HEK293 (cell line): ENCODE measurements at regions not wholly inside any gene's neighbourhood (a gene's known extent, or its start where the extent isn't known, plus 50 kb on each side); places are given as distances from the start of the nearest gene placed in this dataset.

ENCODE experiments used
- CTCF ChIA-PET: fragments of 350-600 bp; formaldehyde crosslinking; extraction: SDS; loops from one replicate; lab custom pipeline; 2021; ENCODE audit warnings: antibody characterized with exemption; lab: Yijun Ruan, JAX
- POLR2A ChIA-PET: fragments of 300-600 bp; formaldehyde crosslinking; extraction: SDS; loops from one replicate; lab custom pipeline; 2020; ENCODE audit warnings: antibody characterized with exemption, inconsistent platforms; lab: Yijun Ruan, JAX
- H3K27ac ChIP-seq: fragments of 200-500 bp; sonication (Bioruptor generic); 2 replicates; pipeline ENCODE4 v1.5.1; 2014; ENCODE audit warnings: low read depth, low read length, control low read depth, inconsistent platforms; ENCODE audit errors: extremely low read depth
- H3K36me3 ChIP-seq, 2 experiments: fragments of 200-500 bp in 1 of 2; sonication (Bioruptor generic) in 1 of 2; 1 replicate in 1 of 2; 2 replicates in 1 of 2; pipeline ENCODE4 v1.5.1; 2014 to 2017; ENCODE audit warnings: inconsistent platforms in 2 of 2, low read length in 2 of 2; ENCODE audit not compliant: control insufficient read depth in 2 of 2, insufficient read depth in 1 of 2
- H3K4me1 ChIP-seq: fragments of 200-500 bp; sonication (Bioruptor generic); 2 replicates; pipeline ENCODE4 v1.5.1; 2014; ENCODE audit warnings: mild to moderate bottlenecking, low read length, inconsistent platforms; ENCODE audit not compliant: control insufficient read depth, insufficient read depth
- H3K4me3 ChIP-seq: 2 replicates; pipeline ENCODE4 v1.5.1; 2011; ENCODE audit warnings: low read depth, mild to moderate bottlenecking, control low read depth, low read length, moderate library complexity
- H3K9me3 ChIP-seq: fragments of 200-500 bp; sonication (Bioruptor generic); 2 replicates; pipeline ENCODE4 v1.5.1; 2014; ENCODE audit warnings: low read depth, low read length, inconsistent platforms; ENCODE audit not compliant: control insufficient read depth, insufficient read depth
- BCL11A ChIP-seq: fragments of 450-650 bp; formaldehyde crosslinking; IDR thresholded peaks from 2 replicates; pipeline ENCODE4 v1.5.1; 2016; ENCODE audit warnings: low read depth, missing biosample characterization, missing genetic modification characterization
- EGR2 ChIP-seq: fragments of 450-650 bp; formaldehyde crosslinking; IDR thresholded peaks from 2 replicates; pipeline ENCODE4 v1.5.1; 2016; ENCODE audit warnings: low read depth, missing biosample characterization, missing genetic modification characterization
- GFI1B ChIP-seq: fragments of 450-650 bp; formaldehyde crosslinking; IDR thresholded peaks from 2 replicates; pipeline ENCODE4 v1.5.1; 2016; ENCODE audit warnings: missing biosample characterization, missing genetic modification characterization
- WT1 ChIP-seq: fragments of 450-650 bp; formaldehyde crosslinking; IDR thresholded peaks from 2 replicates; pipeline ENCODE4 v1.5.1; 2016; ENCODE audit warnings: missing biosample characterization, missing genetic modification characterization
- ZBTB48 ChIP-seq: fragments of 450-650 bp; formaldehyde crosslinking; IDR thresholded peaks from 2 replicates; pipeline ENCODE4 v1.5.1; 2016; ENCODE audit warnings: missing biosample characterization, missing genetic modification characterization
- ZFP37 ChIP-seq: fragments of 450-650 bp; formaldehyde crosslinking; IDR thresholded peaks from 2 replicates; pipeline ENCODE4 v1.5.1; 2016; ENCODE audit warnings: missing biosample characterization, missing genetic modification characterization
- ZFP69B ChIP-seq: fragments of 450-650 bp; formaldehyde crosslinking; IDR thresholded peaks from 2 replicates; pipeline ENCODE4 v1.5.1; 2016; ENCODE audit warnings: missing biosample characterization, missing genetic modification characterization
- ZNF175 ChIP-seq: fragments of 450-650 bp; formaldehyde crosslinking; IDR thresholded peaks from 2 replicates; pipeline ENCODE4 v1.5.1; 2016; ENCODE audit warnings: missing biosample characterization, missing genetic modification characterization
- ZNF433 ChIP-seq: fragments of 450-650 bp; formaldehyde crosslinking; IDR thresholded peaks from 2 replicates; pipeline ENCODE4 v1.5.1; 2016; ENCODE audit warnings: missing biosample characterization, missing genetic modification characterization, low read depth
- ZNF514 ChIP-seq: fragments of 450-650 bp; formaldehyde crosslinking; IDR thresholded peaks from 2 replicates; pipeline ENCODE4 v1.5.1; 2016; ENCODE audit warnings: missing biosample characterization, missing genetic modification characterization
- ZNF558 ChIP-seq: fragments of 450-650 bp; formaldehyde crosslinking; IDR thresholded peaks from 2 replicates; pipeline ENCODE4 v1.5.1; 2016; ENCODE audit warnings: missing biosample characterization, missing genetic modification characterization
- ZNF600 ChIP-seq: fragments of 450-650 bp; formaldehyde crosslinking; IDR thresholded peaks from 2 replicates; pipeline ENCODE4 v1.5.1; 2016; ENCODE audit warnings: missing biosample characterization, missing genetic modification characterization
- ZNF624 ChIP-seq: fragments of 450-650 bp; formaldehyde crosslinking; IDR thresholded peaks from 2 replicates; pipeline ENCODE4 v1.5.1; 2017; ENCODE audit warnings: missing biosample characterization, missing genetic modification characterization
- ZNF670 ChIP-seq: fragments of 450-650 bp; formaldehyde crosslinking; IDR thresholded peaks from 2 replicates; pipeline ENCODE4 v1.5.1; 2016; ENCODE audit warnings: missing biosample characterization, missing genetic modification characterization, low read depth
- ZNF785 ChIP-seq: fragments of 450-650 bp; formaldehyde crosslinking; IDR thresholded peaks from 2 replicates; pipeline ENCODE4 v1.5.1; 2016; ENCODE audit warnings: missing biosample characterization, missing genetic modification characterization
- ZNF837 ChIP-seq: fragments of 450-650 bp; formaldehyde crosslinking; IDR thresholded peaks from 2 replicates; pipeline ENCODE4 v1.5.1; 2016; ENCODE audit warnings: missing biosample characterization, missing genetic modification characterization
- ZSCAN16 ChIP-seq: fragments of 450-650 bp; formaldehyde crosslinking; IDR thresholded peaks from 2 replicates; pipeline ENCODE4 v1.5.1; 2016; ENCODE audit warnings: missing biosample characterization, missing genetic modification characterization
- TF ChIP-seq, protein P1 (sequence below): fragments of 450-650 bp; IDR thresholded peaks from 2 replicates; pipeline ENCODE4 v1.5.1; 2018; ENCODE audit warnings: missing biosample characterization, missing genetic modification characterization
- TF ChIP-seq, protein P2 (sequence below): fragments of 450-650 bp; formaldehyde crosslinking; IDR thresholded peaks from 2 replicates; pipeline ENCODE4 v1.5.1; 2016; ENCODE audit warnings: missing biosample characterization, missing genetic modification characterization
- TF ChIP-seq, protein P3 (sequence below): fragments of 450-650 bp; formaldehyde crosslinking; IDR thresholded peaks from 2 replicates; pipeline ENCODE4 v1.5.1; 2017; ENCODE audit warnings: missing biosample characterization, missing genetic modification characterization
- TF ChIP-seq, protein P4 (sequence below): fragments of 450-650 bp; formaldehyde crosslinking; IDR thresholded peaks from 2 replicates; pipeline ENCODE4 v1.5.1; 2016; ENCODE audit warnings: missing biosample characterization, missing genetic modification characterization
- TF ChIP-seq, protein P5 (sequence below): fragments of 450-650 bp; formaldehyde crosslinking; IDR thresholded peaks from 2 replicates; pipeline ENCODE4 v1.5.1; 2016; ENCODE audit warnings: missing biosample characterization, missing genetic modification characterization
- TF ChIP-seq, protein P6 (sequence below): sonication (generic); formaldehyde crosslinking; IDR thresholded peaks from 2 replicates; pipeline ENCODE4 v1.8.1; 2022; ENCODE audit warnings: mild to moderate bottlenecking, moderate library complexity, missing genetic modification reagents

DNA sequence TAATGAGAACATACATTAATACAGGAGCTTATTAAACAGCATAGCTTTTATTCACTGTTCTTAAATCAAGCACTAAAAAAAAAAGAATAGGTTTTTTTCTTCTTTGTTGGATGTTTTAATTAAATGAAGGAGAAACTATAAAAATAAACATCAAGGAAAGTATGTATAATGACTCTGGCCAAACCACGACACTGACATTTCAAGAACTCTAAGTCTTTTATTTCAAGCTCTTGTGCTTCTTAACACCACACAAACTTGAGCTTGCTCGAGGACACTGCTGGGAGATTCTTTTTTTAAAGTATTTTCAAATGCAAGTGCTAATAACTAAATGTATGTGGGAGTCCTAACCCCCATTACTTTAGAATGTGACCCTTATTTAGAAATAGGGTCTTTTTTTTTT, 204.9 kb upstream of the PPARGC1A start (continued):
- TF ChIP-seq ZNF785, result no peak

DNA sequence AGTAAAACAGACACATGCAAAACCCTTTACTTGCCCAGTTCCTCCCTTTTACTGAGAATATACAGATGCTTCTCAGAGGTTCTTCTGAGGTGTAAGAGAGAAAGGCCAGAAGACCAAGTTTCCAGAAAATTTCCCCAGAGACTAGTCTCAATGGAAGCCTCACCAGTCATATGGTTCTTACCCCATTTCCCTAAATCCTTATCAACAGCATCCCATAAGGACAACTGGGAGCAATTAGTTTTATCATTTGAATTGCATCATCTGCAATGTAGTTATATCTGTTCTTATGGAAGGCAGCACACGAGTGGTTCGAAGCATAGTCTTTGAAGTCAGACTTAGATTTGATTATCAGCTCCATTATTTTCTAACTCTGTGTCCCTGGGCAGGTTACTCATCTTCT, 203.6 kb upstream of the PPARGC1A start:
- H3K4me3 ChIP-seq, result no peak overlapping the region
- TF ChIP-seq ZNF837 (no peak), GFI1B (tag by site-specific recombination) (no peak), ZNF670 (no peak), ZNF624 (tag by site-specific recombination) (no peak), ZNF600 (no peak), ZSCAN16 (tag by site-specific recombination) (no peak), ZNF558 (tag by site-specific recombination) (no peak), EGR2 (tag by site-specific recombination) (no peak)
- TF ChIP-seq, protein P1, sequence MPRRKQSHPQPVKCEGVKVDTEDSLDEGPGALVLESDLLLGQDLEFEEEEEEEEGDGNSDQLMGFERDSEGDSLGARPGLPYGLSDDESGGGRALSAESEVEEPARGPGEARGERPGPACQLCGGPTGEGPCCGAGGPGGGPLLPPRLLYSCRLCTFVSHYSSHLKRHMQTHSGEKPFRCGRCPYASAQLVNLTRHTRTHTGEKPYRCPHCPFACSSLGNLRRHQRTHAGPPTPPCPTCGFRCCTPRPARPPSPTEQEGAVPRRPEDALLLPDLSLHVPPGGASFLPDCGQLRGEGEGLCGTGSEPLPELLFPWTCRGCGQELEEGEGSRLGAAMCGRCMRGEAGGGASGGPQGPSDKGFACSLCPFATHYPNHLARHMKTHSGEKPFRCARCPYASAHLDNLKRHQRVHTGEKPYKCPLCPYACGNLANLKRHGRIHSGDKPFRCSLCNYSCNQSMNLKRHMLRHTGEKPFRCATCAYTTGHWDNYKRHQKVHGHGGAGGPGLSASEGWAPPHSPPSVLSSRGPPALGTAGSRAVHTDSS, result no peak
- TF ChIP-seq, protein P2, sequence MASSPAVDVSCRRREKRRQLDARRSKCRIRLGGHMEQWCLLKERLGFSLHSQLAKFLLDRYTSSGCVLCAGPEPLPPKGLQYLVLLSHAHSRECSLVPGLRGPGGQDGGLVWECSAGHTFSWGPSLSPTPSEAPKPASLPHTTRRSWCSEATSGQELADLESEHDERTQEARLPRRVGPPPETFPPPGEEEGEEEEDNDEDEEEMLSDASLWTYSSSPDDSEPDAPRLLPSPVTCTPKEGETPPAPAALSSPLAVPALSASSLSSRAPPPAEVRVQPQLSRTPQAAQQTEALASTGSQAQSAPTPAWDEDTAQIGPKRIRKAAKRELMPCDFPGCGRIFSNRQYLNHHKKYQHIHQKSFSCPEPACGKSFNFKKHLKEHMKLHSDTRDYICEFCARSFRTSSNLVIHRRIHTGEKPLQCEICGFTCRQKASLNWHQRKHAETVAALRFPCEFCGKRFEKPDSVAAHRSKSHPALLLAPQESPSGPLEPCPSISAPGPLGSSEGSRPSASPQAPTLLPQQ (tag by site-specific recombination), result no peak
- TF ChIP-seq, protein P3, sequence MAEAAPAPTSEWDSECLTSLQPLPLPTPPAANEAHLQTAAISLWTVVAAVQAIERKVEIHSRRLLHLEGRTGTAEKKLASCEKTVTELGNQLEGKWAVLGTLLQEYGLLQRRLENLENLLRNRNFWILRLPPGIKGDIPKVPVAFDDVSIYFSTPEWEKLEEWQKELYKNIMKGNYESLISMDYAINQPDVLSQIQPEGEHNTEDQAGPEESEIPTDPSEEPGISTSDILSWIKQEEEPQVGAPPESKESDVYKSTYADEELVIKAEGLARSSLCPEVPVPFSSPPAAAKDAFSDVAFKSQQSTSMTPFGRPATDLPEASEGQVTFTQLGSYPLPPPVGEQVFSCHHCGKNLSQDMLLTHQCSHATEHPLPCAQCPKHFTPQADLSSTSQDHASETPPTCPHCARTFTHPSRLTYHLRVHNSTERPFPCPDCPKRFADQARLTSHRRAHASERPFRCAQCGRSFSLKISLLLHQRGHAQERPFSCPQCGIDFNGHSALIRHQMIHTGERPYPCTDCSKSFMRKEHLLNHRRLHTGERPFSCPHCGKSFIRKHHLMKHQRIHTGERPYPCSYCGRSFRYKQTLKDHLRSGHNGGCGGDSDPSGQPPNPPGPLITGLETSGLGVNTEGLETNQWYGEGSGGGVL (tag by site-specific recombination), result no peak
- TF ChIP-seq, protein P4, sequence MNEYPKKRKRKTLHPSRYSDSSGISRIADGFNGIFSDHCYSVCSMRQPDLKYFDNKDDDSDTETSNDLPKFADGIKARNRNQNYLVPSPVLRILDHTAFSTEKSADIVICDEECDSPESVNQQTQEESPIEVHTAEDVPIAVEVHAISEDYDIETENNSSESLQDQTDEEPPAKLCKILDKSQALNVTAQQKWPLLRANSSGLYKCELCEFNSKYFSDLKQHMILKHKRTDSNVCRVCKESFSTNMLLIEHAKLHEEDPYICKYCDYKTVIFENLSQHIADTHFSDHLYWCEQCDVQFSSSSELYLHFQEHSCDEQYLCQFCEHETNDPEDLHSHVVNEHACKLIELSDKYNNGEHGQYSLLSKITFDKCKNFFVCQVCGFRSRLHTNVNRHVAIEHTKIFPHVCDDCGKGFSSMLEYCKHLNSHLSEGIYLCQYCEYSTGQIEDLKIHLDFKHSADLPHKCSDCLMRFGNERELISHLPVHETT (tag by site-specific recombination), result no peak
- ChIA-PET POLR2A (no interaction called here), CTCF (no interaction called here)
- H3K27ac ChIP-seq, result no peak overlapping the region
- H3K4me1 ChIP-seq, result no peaks in the 10 kb centered on the region
- H3K9me3 ChIP-seq, result no peaks in the 10 kb centered on the region
- no peaks in the 10 kb centered on the region for H3K36me3 ChIP-seq

DNA sequence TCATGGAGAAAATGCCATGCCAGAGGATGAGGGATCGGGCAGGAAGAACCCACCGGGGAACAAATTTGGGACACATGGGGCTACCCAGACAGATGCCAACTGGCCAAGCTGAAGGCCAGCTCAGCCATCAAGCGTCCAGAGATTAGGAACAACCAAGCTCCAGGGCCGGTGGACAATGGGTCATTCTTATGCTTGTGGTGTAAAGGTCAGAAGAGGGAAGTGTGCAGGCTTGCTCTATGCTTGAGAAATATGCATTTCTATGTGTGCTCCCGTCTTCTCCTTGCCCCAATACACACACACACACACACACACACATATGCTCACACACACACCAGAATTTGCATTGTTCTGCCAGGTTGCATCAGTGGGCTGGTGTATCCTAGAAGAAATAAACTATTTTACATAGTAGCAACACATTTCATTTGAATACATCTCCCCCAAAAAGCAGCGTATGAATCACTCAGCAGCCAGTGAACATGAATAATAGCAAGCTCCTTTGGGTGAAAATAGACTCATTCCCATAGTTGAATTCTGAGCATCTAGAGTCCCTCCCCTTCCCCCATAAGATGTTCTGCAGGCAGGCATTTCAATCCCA, 201.9 kb upstream of the PPARGC1A start:
- H3K4me1 ChIP-seq, result no peaks in the 10 kb centered on the region
- TF ChIP-seq, protein P5, sequence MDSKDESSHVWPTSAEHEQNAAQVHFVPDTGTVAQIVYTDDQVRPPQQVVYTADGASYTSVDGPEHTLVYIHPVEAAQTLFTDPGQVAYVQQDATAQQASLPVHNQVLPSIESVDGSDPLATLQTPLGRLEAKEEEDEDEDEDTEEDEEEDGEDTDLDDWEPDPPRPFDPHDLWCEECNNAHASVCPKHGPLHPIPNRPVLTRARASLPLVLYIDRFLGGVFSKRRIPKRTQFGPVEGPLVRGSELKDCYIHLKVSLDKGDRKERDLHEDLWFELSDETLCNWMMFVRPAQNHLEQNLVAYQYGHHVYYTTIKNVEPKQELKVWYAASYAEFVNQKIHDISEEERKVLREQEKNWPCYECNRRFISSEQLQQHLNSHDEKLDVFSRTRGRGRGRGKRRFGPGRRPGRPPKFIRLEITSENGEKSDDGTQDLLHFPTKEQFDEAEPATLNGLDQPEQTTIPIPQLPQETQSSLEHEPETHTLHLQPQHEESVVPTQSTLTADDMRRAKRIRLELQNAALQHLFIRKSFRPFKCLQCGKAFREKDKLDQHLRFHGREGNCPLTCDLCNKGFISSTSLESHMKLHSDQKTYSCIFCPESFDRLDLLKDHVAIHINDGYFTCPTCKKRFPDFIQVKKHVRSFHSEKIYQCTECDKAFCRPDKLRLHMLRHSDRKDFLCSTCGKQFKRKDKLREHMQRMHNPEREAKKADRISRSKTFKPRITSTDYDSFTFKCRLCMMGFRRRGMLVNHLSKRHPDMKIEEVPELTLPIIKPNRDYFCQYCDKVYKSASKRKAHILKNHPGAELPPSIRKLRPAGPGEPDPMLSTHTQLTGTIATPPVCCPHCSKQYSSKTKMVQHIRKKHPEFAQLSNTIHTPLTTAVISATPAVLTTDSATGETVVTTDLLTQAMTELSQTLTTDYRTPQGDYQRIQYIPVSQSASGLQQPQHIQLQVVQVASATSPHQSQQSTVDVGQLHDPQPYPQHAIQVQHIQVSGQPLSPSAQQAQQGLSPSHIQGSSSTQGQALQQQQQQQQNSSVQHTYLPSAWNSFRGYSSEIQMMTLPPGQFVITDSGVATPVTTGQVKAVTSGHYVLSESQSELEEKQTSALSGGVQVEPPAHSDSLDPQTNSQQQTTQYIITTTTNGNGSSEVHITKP, result no peak
- TF ChIP-seq ZFP37 (tag by site-specific recombination) (no peak), WT1 (tag by site-specific recombination) (no peak), ZNF514 (tag by site-specific recombination) (no peak), BCL11A (tag by site-specific recombination) (no peak), ZNF433 (tag by site-specific recombination) (no peak), ZBTB48 (no peak), ZNF175 (no peak), ZFP69B (tag by site-specific recombination) (no peak)
- TF ChIP-seq, protein P6, sequence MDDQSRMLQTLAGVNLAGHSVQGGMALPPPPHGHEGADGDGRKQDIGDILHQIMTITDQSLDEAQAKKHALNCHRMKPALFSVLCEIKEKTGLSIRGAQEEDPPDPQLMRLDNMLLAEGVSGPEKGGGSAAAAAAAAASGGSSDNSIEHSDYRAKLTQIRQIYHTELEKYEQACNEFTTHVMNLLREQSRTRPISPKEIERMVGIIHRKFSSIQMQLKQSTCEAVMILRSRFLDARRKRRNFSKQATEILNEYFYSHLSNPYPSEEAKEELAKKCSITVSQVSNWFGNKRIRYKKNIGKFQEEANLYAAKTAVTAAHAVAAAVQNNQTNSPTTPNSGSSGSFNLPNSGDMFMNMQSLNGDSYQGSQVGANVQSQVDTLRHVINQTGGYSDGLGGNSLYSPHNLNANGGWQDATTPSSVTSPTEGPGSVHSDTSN (CRISPR knock-in tag), result no peak
- no peaks in the 10 kb centered on the region for H3K9me3 ChIP-seq
- H3K36me3 ChIP-seq, result no peaks in the 10 kb centered on the region
- H3K27ac ChIP-seq, result no peak overlapping the region
- ChIA-PET POLR2A (no interaction called here), CTCF (no interaction called here)
- H3K4me3 ChIP-seq, result no peak overlapping the region
